ENCODE measurements at regions not wholly inside any gene's neighbourhood (a gene's known extent, or its start where the extent isn't known, plus 50 kb on each side); places are given as distances from the start of the nearest gene placed in this dataset.
"Not testable (repeated sequence)": the region's sequence is repeated elsewhere in the genome, so short reads cannot be mapped to it uniquely, and the experiment has no call there.

DNA sequence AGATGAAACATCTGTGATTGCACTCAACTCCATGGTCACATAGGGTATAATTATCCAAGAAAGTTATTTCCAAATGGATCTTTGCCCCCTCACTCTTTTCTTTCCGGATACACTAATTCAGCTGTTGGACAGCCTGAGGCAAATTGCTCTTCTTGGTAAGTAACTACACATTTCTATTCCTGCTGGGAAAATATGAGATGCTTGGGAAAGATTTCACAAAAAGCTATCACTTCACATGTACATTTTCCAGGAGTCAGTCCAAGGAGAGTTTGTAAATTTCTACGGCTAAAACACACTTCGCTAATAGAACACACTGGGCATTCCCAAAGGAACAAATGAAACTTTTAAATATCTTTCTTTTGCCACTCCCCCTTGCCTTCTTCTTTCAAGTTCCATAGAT, 123.0 kb upstream of the GRIA1 start:
- TF ChIP-seq, protein P1, sequence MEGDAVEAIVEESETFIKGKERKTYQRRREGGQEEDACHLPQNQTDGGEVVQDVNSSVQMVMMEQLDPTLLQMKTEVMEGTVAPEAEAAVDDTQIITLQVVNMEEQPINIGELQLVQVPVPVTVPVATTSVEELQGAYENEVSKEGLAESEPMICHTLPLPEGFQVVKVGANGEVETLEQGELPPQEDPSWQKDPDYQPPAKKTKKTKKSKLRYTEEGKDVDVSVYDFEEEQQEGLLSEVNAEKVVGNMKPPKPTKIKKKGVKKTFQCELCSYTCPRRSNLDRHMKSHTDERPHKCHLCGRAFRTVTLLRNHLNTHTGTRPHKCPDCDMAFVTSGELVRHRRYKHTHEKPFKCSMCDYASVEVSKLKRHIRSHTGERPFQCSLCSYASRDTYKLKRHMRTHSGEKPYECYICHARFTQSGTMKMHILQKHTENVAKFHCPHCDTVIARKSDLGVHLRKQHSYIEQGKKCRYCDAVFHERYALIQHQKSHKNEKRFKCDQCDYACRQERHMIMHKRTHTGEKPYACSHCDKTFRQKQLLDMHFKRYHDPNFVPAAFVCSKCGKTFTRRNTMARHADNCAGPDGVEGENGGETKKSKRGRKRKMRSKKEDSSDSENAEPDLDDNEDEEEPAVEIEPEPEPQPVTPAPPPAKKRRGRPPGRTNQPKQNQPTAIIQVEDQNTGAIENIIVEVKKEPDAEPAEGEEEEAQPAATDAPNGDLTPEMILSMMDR (conservative IDR thresholded peaks at IDR 0.05; ENCODE audit: low read depth), result no peak
- ChIA-PET POLR2A (ENCODE audit: low non-redundant PET) (no interaction called here), CTCF (no interaction called here)
- H3K27ac ChIP-seq, result no peak overlapping the region
- no peak for DNase-seq (ENCODE audit: low spot score)

DNA sequence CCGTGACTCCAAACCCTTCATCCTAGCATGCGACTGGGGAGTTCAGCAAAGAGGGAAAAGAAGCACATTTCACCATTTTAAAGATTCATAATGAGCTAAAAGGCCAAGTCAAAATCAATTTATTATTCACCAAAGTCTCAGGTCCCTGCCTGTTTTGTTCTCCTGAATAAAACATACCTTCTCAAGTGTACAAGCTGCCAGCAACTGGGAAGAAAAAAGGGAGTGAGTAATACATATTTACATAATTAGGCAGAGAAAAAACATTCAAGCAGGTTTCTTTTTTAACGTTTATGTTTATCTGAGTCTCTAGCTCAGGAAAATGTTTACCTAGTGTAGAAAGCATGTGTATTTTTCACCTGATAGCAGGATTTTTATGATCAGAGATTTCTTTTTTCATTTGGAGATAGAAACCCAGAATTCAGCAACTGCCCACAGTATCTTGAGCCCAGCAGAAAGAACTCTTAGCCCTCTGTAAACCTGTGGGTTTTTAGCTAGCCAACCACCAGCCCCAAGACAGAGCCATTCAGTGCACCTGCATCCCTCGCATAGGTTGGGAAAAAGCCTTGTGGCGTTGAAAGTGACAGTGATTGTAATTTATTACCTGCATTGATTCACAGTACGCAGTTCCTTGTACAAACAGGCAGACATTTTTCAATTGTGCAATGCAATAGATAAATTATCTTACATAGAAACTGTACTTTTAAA, 117.9 kb upstream of the GRIA1 start:
- ChIA-PET CTCF (interaction anchor here (0.7 kb wide), 1 partner anchor 777 kb away, joined by 3 read pairs; no protein-coding TSS in a partner anchor), POLR2A (ENCODE audit: low non-redundant PET) (no interaction called here)
- no peak overlapping the region for H3K27ac ChIP-seq
- DNase-seq (ENCODE audit: low spot score), result peak; percentile 36
- TF ChIP-seq, protein P1 (conservative IDR thresholded peaks at IDR 0.05; ENCODE audit: low read depth), result no peak

DNA sequence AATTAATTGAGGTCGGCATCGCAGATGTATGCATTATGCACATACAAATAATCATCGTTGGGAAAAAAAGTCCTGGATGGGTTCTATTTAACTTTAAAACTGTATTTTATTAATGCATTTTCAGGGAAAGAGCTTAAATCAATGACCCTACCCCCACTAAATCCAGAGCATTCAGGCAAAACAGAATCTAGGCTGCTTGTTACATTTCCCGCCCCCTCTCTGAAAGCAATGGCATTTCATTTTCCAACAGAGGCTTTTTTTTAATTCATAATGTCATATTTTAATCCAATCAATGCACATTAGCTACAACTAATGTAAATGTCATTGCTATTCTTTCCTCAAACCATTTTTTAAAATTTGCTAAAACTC, 117.4 kb upstream of the GRIA1 start:
- TF ChIP-seq, protein P1 (conservative IDR thresholded peaks at IDR 0.05; ENCODE audit: low read depth), result no peak
- CTCF ChIA-PET, result no interaction called here

DNA sequence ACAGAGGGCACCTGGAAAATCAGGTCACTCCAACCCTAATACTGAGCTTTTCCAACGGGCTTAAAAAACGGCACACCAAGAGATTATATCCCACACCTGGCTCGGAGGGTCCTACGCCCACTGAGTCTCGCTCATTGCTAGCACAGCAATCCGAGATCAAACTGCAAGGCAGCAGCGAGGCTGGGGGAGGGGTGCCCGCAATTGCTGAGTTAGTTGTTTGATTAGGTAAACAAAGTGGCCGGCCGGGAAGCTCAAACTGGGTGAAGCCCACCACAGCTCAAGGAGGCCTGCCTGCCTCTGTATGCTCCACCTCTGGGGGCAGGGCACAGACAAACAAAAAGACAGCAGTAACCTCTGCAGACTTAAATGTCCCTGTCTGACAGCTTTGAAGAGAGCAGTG, 108.8 kb upstream of the GRIA1 start:
- CTCF ChIA-PET, result interaction anchor here (0.5 kb wide), 1 partner anchor 8 kb away, joined by 3 read pairs; no protein-coding TSS in a partner anchor
- DNase-seq (ENCODE audit: low spot score); POLR2A ChIA-PET (ENCODE audit: low non-redundant PET): not testable (repeated sequence)

More for the DNA sequence above, 117.4 kb upstream of the GRIA1 start:
- no peak for DNase-seq (ENCODE audit: low spot score)
- H3K27ac ChIP-seq, result no peak overlapping the region
- POLR2A ChIA-PET (ENCODE audit: low non-redundant PET), result no interaction called here

DNA sequence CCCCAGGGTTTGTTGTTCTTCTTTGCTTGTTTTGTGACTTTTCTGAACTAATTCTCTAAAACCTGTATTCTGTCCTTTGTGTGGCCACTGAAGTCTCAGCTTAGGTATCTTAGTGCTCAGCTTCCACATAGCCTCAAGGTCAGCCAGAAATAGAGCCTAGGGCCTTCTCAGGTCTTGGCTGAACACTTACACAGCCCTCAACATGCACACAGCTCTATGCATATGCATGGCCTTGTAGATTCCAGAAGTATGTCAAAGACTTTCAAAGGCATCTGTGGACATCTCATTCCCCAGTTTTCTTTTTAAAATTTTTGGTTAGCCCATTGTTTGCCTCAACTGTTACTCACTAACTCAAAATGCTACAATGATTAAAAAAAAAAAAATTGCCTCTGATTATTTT, 99.9 kb upstream of the GRIA1 start:
- no peak overlapping the region for H3K27ac ChIP-seq
- CTCF ChIA-PET, result no interaction called here
- TF ChIP-seq, protein P1 (conservative IDR thresholded peaks at IDR 0.05; ENCODE audit: low read depth), result no peak
- POLR2A ChIA-PET (ENCODE audit: low non-redundant PET), result no interaction called here
- DNase-seq (ENCODE audit: low spot score), result no peak

More for the DNA sequence above, 108.8 kb upstream of the GRIA1 start:
- H3K27ac ChIP-seq, result not testable (repeated sequence)

DNA sequence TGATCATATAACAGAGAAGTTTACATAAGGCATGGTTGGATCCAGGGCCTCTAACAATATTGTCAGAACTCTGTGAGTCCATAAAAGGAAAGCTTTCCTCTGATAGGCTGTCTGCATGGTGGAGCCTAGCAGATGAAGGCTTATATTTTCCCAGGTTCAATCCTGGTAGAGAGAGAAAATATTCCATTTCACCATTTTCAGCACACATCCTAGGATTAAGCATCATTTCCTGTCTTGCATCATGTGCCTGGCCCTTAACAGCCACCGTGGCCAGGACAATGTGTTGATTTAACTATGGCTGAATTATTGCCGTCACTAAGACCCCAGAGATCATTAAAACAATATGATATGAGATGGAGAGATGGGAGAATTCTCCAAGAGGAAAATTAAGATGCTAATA, 90.9 kb upstream of the GRIA1 start:
- DNase-seq (ENCODE audit: low spot score), result no peak
- ChIA-PET CTCF (no interaction called here), POLR2A (ENCODE audit: low non-redundant PET) (no interaction called here)
- no peak overlapping the region for H3K27ac ChIP-seq
- TF ChIP-seq, protein P1 (conservative IDR thresholded peaks at IDR 0.05; ENCODE audit: low read depth), result no peak

DNA sequence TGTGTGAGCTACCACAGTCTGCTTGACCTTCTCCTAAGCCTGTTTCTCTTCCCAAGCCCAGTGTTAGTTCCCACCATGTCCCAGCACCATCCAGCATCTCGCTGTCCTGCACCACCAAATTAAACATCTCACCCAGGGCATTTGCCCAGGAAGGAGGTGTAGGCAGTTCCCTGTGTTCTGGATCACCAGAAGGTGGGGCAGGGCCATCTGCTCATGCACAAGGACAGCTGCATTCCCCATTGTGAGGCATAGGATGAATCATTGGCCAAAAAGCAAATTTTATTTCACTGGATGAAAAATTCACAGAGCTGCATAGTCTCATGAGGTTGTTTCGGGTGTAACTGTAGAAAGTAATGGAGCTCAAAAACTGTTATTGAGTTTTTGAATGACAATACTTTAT, 89.5 kb upstream of the GRIA1 start:
- peak; percentile 20 for DNase-seq (ENCODE audit: low spot score)
- no peak overlapping the region for H3K27ac ChIP-seq
- ChIA-PET CTCF (interaction anchor here (0.9 kb wide), 1 partner anchor 14 kb away, joined by 3 read pairs; no protein-coding TSS in a partner anchor), POLR2A (ENCODE audit: low non-redundant PET) (no interaction called here)
- TF ChIP-seq, protein P1 (conservative IDR thresholded peaks at IDR 0.05; ENCODE audit: low read depth), result no peak

Data from RWPE1 (cell line).